ENCODE measurements at regions not wholly inside any gene's neighbourhood (a gene's known extent, or its start where the extent isn't known, plus 50 kb on each side); places are given as distances from the start of the nearest gene placed in this dataset.

DNA sequence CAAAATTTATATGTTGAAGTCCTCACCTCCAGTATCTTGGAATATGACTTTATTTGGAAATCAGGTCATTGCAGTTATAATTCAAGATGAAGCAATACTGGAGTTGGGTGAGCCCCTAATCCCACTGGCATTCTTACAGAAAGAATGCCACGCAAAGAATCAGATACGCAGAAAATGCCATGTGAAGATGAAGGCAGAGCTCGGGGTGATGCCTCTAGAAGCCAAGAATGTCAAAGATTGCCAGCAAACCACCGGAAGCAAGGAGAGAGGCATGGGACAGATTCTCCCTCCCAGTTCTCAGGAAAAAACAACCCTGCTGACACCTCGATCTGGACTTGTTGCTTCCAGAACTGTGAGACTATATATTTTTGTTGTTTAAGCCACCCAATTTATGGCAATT, 273.4 kb upstream of the CITED2 start:
- H3K9me2 ChIP-seq (replicated peaks; ENCODE audit: insufficient read depth, low read length): no peaks in the 10 kb centered on the region
- no peaks in the 10 kb centered on the region for H3K36me3 ChIP-seq (ENCODE audit: low read length)
- no peaks in the 10 kb centered on the region for H3F3A ChIP-seq (ENCODE audit: insufficient read depth)
- H3K4me2 ChIP-seq (ENCODE audit: low read depth, low read length, poor library complexity, severe bottlenecking): no peak overlapping the region
- H3K4me3 ChIP-seq (ENCODE audit: insufficient read depth, low read length, poor library complexity, severe bottlenecking): no peak overlapping the region
- TF ChIP-seq, protein P1, sequence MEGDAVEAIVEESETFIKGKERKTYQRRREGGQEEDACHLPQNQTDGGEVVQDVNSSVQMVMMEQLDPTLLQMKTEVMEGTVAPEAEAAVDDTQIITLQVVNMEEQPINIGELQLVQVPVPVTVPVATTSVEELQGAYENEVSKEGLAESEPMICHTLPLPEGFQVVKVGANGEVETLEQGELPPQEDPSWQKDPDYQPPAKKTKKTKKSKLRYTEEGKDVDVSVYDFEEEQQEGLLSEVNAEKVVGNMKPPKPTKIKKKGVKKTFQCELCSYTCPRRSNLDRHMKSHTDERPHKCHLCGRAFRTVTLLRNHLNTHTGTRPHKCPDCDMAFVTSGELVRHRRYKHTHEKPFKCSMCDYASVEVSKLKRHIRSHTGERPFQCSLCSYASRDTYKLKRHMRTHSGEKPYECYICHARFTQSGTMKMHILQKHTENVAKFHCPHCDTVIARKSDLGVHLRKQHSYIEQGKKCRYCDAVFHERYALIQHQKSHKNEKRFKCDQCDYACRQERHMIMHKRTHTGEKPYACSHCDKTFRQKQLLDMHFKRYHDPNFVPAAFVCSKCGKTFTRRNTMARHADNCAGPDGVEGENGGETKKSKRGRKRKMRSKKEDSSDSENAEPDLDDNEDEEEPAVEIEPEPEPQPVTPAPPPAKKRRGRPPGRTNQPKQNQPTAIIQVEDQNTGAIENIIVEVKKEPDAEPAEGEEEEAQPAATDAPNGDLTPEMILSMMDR (IDR thresholded peaks at IDR 0.05; ENCODE audit: insufficient read depth, low read length, poor library complexity, severe bottlenecking): no peak
- TF ChIP-seq EZH2phosphoT487 (conservative IDR thresholded peaks at IDR 0.05; ENCODE audit: low read length): no peak
- no peaks in the 10 kb centered on the region for H3K9me3 ChIP-seq (ENCODE audit: insufficient read depth, low read length)
- no peak overlapping the region for H3K9ac ChIP-seq (ENCODE audit: low read length)
- H3K27ac ChIP-seq (ENCODE audit: low read depth, low read length): no peak overlapping the region
- no peaks in the 10 kb centered on the region for H4K20me1 ChIP-seq (ENCODE audit: low read depth, low read length)
- H3K79me2 ChIP-seq (ENCODE audit: insufficient read depth, low read length): no peaks in the 10 kb centered on the region
- H3K27me3 ChIP-seq (ENCODE audit: low read length): no peaks in the 10 kb centered on the region
- no peak overlapping the region for H2AFZ ChIP-seq (ENCODE audit: low read depth, low read length, severe bottlenecking)

- Histone ChIP-seq H3F3A (ENCODE audit: insufficient read depth) (no peaks in the 10 kb centered on the region), H3K79me2 (ENCODE audit: insufficient read depth, low read length) (no peaks in the 10 kb centered on the region), H3K4me3 (ENCODE audit: insufficient read depth, low read length, poor library complexity, severe bottlenecking) (no peak overlapping the region), H3K9me2 (replicated peaks; ENCODE audit: insufficient read depth, low read length) (no peaks in the 10 kb centered on the region), H4K20me1 (ENCODE audit: low read depth, low read length) (no peaks in the 10 kb centered on the region), H3K4me2 (ENCODE audit: low read depth, low read length, poor library complexity, severe bottlenecking) (no peak overlapping the region), H3K27ac (ENCODE audit: low read depth, low read length) (no peak overlapping the region), H3K9me3 (ENCODE audit: insufficient read depth, low read length) (no peaks in the 10 kb centered on the region), H3K36me3 (ENCODE audit: low read length) (no peaks in the 10 kb centered on the region), H3K27me3 (ENCODE audit: low read length) (no peaks in the 10 kb centered on the region), H3K9ac (ENCODE audit: low read length) (no peak overlapping the region), H2AFZ (ENCODE audit: low read depth, low read length, severe bottlenecking) (no peak overlapping the region)
- TF ChIP-seq, protein P1 (IDR thresholded peaks at IDR 0.05; ENCODE audit: insufficient read depth, low read length, poor library complexity, severe bottlenecking): no peak
- TF ChIP-seq EZH2phosphoT487 (conservative IDR thresholded peaks at IDR 0.05; ENCODE audit: low read length): no peak
Measured at GRCh38 chr6:139647016-139647415, 272.6 kb upstream of the CITED2 start.

- Histone ChIP-seq H3F3A (ENCODE audit: insufficient read depth) (no peaks in the 10 kb centered on the region), H3K27me3 (ENCODE audit: low read length) (no peaks in the 10 kb centered on the region), H3K9me2 (replicated peaks; ENCODE audit: insufficient read depth, low read length) (no peaks in the 10 kb centered on the region), H3K27ac (ENCODE audit: low read depth, low read length) (no peak overlapping the region), H2AFZ (ENCODE audit: low read depth, low read length, severe bottlenecking) (no peak overlapping the region), H3K9me3 (ENCODE audit: insufficient read depth, low read length) (no peaks in the 10 kb centered on the region), H3K9ac (ENCODE audit: low read length) (no peak overlapping the region), H4K20me1 (ENCODE audit: low read depth, low read length) (no peaks in the 10 kb centered on the region), H3K79me2 (ENCODE audit: insufficient read depth, low read length) (no peaks in the 10 kb centered on the region), H3K36me3 (ENCODE audit: low read length) (no peaks in the 10 kb centered on the region), H3K4me3 (ENCODE audit: insufficient read depth, low read length, poor library complexity, severe bottlenecking) (no peak overlapping the region), H3K4me2 (ENCODE audit: low read depth, low read length, poor library complexity, severe bottlenecking) (no peak overlapping the region)
- TF ChIP-seq, protein P1 (IDR thresholded peaks at IDR 0.05; ENCODE audit: insufficient read depth, low read length, poor library complexity, severe bottlenecking): no peak
- TF ChIP-seq EZH2phosphoT487 (conservative IDR thresholded peaks at IDR 0.05; ENCODE audit: low read length): no peak
Measured at GRCh38 chr6:139644821-139645220, 270.4 kb upstream of the CITED2 start.
